ENCODE measurements at regions not wholly inside any gene's neighbourhood (a gene's known extent, or its start where the extent isn't known, plus 50 kb on each side); places are given as distances from the start of the nearest gene placed in this dataset.

DNA sequence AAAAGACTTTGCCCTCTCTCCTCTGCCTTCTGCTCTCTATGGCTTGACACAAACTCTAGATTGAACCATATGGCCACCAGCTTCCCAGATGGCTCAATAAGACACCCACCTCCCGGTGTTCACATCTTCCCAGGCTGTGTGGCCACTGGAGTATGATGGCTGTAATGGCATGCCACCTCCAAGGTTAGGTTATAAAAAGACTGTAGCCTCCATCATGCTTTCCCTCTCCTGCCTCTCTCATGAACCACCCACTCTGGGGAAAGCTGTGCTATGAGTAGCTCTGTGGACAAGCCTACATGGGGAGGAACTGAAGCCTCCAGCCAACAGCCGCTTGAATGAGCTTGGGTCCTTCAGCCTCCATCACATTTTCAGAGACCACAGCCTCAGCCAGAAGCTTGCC is 479.2 kb downstream of the MIAT start:
- no peak for ATAC-seq (ENCODE audit: low FRiP score)
- TF ChIP-seq, protein P1, sequence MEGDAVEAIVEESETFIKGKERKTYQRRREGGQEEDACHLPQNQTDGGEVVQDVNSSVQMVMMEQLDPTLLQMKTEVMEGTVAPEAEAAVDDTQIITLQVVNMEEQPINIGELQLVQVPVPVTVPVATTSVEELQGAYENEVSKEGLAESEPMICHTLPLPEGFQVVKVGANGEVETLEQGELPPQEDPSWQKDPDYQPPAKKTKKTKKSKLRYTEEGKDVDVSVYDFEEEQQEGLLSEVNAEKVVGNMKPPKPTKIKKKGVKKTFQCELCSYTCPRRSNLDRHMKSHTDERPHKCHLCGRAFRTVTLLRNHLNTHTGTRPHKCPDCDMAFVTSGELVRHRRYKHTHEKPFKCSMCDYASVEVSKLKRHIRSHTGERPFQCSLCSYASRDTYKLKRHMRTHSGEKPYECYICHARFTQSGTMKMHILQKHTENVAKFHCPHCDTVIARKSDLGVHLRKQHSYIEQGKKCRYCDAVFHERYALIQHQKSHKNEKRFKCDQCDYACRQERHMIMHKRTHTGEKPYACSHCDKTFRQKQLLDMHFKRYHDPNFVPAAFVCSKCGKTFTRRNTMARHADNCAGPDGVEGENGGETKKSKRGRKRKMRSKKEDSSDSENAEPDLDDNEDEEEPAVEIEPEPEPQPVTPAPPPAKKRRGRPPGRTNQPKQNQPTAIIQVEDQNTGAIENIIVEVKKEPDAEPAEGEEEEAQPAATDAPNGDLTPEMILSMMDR (IDR thresholded peaks at IDR 0.05) = no peak
- DNase-seq (ENCODE audit: low spot score) = no peak

DNA sequence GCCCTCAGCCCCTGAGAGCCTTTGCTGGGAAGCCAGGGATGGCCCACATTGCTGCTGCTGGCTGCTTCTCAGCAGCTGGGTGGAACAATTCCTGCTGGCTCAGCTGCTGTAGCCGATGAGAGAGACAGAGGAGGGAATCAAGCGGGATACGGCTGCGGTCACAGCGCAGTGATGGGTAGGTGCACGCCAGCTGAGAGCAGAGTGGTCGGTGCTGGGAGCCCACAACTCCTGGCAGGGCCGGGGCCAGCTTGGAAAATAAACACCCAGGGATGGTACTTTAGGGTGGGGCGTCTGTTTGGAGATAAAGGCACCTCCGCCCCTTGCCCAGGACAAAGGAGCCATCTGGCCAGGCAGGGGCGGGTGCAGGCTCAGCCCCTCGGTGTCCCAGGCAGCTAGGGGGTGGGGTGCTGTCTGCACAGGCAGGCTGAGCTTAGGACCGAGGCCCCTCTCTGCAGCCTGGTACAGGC is 480.5 kb downstream of the MIAT start:
- TF ChIP-seq, protein P1 (IDR thresholded peaks at IDR 0.05) = no peak
- ATAC-seq (ENCODE audit: low FRiP score) (no peak), DNase-seq (ENCODE audit: low spot score) (no peak)

DNA sequence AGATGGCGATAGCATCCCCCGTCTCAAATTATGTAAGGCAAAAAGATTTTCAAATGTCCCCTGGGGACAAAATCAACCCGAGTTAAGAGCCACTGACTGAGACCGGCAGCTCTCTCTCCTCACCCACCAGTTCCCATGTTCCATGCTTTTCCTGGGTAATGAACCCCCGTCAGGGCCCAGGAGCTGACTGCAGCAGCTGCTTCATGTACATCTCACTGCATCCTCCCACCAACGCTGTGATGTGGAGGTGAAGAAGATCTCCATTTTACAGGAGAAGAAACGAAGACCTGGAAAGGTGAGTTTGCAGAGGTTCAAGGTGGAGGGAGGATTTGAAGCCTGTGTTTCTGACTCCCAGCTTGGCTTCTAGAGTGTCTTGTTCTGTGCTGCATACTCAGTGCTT is 481.1 kb downstream of the MIAT start:
- TF ChIP-seq, protein P1 (IDR thresholded peaks at IDR 0.05) = no peak
- no peak for DNase-seq (ENCODE audit: low spot score)
- ATAC-seq (ENCODE audit: low FRiP score) = no peak

DNA sequence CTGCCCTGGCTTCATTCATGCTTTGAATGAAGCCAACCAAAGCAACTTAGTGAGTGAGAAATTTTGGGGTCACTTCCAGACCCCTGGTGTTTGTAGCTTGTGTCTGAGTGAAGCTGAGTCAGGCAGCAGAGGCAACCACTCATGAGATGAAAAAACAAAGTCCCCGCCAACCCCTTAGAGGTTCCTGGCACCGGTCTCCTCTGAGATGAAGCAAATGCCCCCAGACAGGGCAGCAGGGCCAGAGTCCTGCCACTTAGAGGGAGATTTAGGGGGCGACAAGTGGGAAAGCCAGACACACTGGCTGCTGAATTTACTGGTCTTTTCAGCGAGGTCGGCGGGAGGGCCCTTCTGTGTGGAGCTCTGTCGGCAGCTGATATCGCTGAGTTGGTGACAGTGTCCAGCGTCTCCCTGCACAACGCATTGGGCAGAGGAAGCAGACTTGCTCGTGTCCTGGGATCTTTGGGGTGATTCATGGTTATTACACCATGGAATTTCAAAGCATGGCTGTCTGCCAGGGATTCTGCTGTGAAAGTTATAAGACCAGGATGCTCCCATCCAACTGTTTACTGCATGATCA is 482.6 kb downstream of the MIAT start:
- TF ChIP-seq, protein P1 (IDR thresholded peaks at IDR 0.05) = no peak
- ATAC-seq (ENCODE audit: low FRiP score) (peak; percentile 39), DNase-seq (ENCODE audit: low spot score) (no peak)

DNA sequence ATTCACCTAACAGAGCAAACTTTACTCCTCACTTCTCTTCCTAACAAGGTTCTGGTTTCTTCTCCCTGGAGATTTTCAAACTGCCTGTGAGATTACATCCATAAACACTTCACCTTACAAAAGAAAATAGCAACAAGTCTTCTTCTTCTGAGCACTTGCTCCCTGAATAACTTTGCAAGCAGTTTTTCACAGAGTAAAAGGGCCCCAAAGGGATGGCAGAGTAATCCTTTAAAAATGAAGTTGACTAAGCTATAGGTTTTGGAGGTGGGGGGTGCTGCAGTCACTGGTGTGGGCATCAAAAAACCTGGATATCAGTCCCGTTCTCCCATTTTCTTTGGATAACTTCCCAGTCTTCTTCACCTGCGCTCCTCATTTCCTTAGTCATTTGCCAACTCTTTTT is 484.9 kb downstream of the MIAT start:
- ATAC-seq (ENCODE audit: low FRiP score) (no peak), DNase-seq (ENCODE audit: low spot score) (no peak)
- TF ChIP-seq, protein P1 (IDR thresholded peaks at IDR 0.05) = no peak

DNA sequence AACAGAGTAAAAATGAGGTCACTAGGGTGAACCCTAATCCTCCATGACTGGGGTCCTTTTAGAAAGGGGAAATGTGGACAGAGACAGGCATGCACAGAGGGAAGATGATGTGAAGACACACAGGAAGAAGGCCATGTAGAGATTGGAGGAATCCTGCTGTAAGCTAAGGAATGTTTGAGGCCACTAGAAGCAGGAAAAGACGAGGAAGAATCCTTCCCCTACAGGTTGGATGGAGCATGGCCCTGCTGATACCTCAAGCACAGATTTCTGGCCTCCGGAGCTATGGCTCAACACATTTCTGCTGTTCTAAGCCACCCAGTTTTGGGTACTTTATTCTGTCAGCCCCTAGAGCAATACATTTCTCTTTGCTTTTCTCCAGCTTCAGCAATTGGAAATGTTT is 486.9 kb downstream of the MIAT start:
- TF ChIP-seq, protein P1 (IDR thresholded peaks at IDR 0.05) = no peak
- DNase-seq (ENCODE audit: low spot score) = no peak
- no peak for ATAC-seq (ENCODE audit: low FRiP score)

DNA sequence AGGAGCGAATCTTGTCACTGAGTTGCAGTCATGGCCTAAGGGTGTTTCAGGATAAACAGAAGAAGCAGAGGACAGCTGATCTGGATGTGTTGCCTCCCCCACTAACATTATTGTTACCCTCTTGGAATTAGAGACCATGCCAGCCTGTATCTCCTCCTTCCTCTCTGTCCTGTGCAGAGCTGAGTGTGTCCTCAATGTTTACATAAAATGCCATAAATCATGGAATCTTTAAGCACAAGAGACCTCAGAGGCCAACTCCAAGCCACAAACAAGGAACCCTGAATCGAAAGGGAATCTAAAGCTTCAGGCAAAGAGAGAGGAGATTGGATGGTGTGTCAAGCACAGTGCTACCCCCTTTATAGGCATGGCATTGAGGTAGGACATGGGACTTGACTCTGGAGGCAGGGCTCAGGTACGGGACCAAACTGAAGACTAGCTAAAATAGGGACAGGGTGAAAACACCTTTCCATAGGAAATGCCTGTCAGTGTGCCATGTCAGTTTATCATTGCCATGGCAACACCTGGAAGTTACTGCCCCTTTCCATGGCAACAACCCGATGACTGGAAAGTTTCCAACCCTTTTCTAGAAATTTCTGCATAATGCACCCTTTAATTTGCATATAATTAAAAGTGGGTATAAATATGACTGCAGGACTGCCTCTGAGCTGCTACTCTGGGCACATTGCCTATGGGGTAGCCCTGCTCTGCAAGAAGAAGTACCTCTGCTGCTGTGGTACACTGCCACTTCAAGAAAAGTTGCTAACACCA is 489.7 kb downstream of the MIAT start:
- no peak for ATAC-seq (ENCODE audit: low FRiP score)
- TF ChIP-seq, protein P1 (IDR thresholded peaks at IDR 0.05) = no peak
- no peak for DNase-seq (ENCODE audit: low spot score)
